Ishikawa (cell line): ENCODE measurements at regions not wholly inside any gene's neighbourhood (a gene's known extent, or its start where the extent isn't known, plus 50 kb on each side); places are given as distances from the start of the nearest gene placed in this dataset.

ENCODE experiments used
- CREB1 ChIP-seq: IDR thresholded peaks from 2 replicates; pipeline ENCODE4 v1.6.1; 2012; ENCODE audit warnings: low read depth
- EGR1 ChIP-seq: IDR thresholded peaks from 2 replicates; pipeline ENCODE4 v1.6.1; 2012
- EP300 ChIP-seq: IDR thresholded peaks from 2 replicates; pipeline ENCODE4 v1.6.1; 2012; ENCODE audit warnings: borderline replicate concordance
- FOXM1 ChIP-seq: IDR thresholded peaks from 2 replicates; pipeline ENCODE4 v1.6.1; 2012; ENCODE audit warnings: low read depth, borderline replicate concordance
- RAD21 ChIP-seq: IDR thresholded peaks from 2 replicates; pipeline ENCODE4 v1.6.1; 2012; ENCODE audit warnings: low read depth
- TAF1 ChIP-seq: IDR thresholded peaks from 2 replicates; pipeline ENCODE4 v1.6.1; 2012; ENCODE audit warnings: low read depth, mild to moderate bottlenecking
- TCF12 ChIP-seq: IDR thresholded peaks from 2 replicates; pipeline ENCODE4 v1.6.1; 2012; ENCODE audit warnings: low read depth
- TEAD4 ChIP-seq: IDR thresholded peaks from 2 replicates; pipeline ENCODE4 v1.6.1; 2012
- YY1 ChIP-seq: IDR thresholded peaks from 2 replicates; pipeline ENCODE4 v1.6.1; 2012; ENCODE audit warnings: low read depth
- ZBTB7A ChIP-seq: IDR thresholded peaks from 2 replicates; pipeline ENCODE4 v1.6.1; 2012; ENCODE audit warnings: low read depth
- TF ChIP-seq, protein P1 (sequence below): IDR thresholded peaks from 2 replicates; pipeline ENCODE4 v1.6.1; 2012
- TF ChIP-seq, protein P2 (sequence below): IDR thresholded peaks from 2 replicates; pipeline ENCODE4 v1.6.1; 2012; ENCODE audit warnings: low read depth, mild to moderate bottlenecking
- TF ChIP-seq, protein P3 (sequence below): IDR thresholded peaks from 2 replicates; pipeline ENCODE4 v1.6.1; 2012

DNA sequence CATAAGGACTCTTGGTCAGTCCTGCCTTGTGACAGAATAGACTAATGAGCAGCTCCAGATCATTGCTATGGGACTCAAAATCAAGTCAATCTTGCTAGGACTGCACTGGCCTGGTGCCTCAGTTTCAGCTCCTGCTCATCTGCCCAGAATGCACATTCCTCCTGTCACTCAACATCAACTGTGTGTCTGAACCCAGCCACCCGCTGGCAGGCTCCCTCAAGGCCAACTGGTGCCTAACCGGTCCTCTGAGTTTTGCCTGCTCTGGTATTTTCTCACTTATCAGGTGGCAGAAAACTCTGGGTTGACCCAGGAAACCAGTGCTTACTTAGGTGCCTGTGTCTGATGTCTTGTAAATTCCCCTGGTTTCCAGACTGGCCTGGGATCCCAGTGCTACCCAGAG lies 297.7 kb downstream of the DHX35 start:
- TF ChIP-seq, protein P1, sequence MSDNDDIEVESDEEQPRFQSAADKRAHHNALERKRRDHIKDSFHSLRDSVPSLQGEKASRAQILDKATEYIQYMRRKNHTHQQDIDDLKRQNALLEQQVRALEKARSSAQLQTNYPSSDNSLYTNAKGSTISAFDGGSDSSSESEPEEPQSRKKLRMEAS = no peak
- TF ChIP-seq RAD21 (no peak), YY1 (no peak), TCF12 (no peak), EGR1 (no peak), FOXM1 (no peak), TAF1 (no peak), TEAD4 (no peak), CREB1 (no peak), ZBTB7A (no peak), EP300 (no peak)
- TF ChIP-seq, protein P2, sequence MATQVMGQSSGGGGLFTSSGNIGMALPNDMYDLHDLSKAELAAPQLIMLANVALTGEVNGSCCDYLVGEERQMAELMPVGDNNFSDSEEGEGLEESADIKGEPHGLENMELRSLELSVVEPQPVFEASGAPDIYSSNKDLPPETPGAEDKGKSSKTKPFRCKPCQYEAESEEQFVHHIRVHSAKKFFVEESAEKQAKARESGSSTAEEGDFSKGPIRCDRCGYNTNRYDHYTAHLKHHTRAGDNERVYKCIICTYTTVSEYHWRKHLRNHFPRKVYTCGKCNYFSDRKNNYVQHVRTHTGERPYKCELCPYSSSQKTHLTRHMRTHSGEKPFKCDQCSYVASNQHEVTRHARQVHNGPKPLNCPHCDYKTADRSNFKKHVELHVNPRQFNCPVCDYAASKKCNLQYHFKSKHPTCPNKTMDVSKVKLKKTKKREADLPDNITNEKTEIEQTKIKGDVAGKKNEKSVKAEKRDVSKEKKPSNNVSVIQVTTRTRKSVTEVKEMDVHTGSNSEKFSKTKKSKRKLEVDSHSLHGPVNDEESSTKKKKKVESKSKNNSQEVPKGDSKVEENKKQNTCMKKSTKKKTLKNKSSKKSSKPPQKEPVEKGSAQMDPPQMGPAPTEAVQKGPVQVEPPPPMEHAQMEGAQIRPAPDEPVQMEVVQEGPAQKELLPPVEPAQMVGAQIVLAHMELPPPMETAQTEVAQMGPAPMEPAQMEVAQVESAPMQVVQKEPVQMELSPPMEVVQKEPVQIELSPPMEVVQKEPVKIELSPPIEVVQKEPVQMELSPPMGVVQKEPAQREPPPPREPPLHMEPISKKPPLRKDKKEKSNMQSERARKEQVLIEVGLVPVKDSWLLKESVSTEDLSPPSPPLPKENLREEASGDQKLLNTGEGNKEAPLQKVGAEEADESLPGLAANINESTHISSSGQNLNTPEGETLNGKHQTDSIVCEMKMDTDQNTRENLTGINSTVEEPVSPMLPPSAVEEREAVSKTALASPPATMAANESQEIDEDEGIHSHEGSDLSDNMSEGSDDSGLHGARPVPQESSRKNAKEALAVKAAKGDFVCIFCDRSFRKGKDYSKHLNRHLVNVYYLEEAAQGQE = no peak
- TF ChIP-seq, protein P3, sequence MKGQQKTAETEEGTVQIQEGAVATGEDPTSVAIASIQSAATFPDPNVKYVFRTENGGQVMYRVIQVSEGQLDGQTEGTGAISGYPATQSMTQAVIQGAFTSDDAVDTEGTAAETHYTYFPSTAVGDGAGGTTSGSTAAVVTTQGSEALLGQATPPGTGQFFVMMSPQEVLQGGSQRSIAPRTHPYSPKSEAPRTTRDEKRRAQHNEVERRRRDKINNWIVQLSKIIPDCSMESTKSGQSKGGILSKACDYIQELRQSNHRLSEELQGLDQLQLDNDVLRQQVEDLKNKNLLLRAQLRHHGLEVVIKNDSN = no peak
